GM12865 (cell line): ENCODE measurements at regions not wholly inside any gene's neighbourhood (a gene's known extent, or its start where the extent isn't known, plus 50 kb on each side); places are given as distances from the start of the nearest gene placed in this dataset.
A peak's percentile ranks its signal among the peaks of the same experiment; 100 is the strongest.

Experiments used
- DNase-seq: peaks from one replicate; pipeline ENCODE4 v3.0.0; 2010; ENCODE audit warnings: low read depth
- H3K4me3 ChIP-seq: 2 replicates; pipeline ENCODE4 v1.5.1; 2011; ENCODE audit warnings: mild to moderate bottlenecking, low read depth, low read length, control low read depth
- TF ChIP-seq, protein P1 (sequence below): IDR thresholded peaks from 2 replicates; pipeline ENCODE4 v1.5.1; 2011; ENCODE audit warnings: low read length, control low read depth, low read depth, inconsistent platforms; ENCODE audit not compliant: insufficient read depth; ENCODE audit errors: missing control alignments

DNA sequence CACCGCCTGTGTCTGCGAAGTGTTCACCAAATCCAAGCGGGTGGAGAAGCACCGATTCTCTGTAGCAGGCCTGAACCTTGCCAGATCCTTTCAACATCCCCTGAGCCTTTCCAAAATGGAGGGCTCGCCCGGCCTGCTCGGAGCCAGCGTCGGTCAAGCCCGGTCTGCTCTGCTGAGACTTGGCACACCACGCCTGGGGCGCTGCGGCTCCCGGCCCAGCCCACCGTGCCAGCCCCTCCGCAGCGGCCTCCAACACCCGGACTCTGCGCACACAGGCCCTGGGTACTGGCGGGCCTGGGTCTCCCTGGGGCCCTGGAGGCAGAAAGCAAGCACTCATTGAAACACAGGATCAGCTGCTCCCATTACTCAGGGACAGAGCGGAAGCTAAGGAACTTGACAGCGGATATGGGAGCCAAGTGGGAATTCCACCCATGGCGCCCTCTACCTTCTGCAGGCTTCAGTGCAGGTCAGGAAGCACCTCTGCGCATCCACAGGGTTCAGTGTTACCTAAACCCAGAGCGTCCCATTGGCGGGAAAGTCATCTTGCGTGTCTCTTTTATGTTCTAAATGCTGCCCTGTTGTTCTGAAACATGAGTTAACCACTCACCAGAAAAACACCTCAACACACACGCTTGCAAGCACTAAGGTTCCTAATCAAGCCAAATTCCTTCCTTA is 159.9 kb downstream of the ZBTB18 start:
- H3K4me3 ChIP-seq = no peak overlapping the region
- TF ChIP-seq, protein P1, sequence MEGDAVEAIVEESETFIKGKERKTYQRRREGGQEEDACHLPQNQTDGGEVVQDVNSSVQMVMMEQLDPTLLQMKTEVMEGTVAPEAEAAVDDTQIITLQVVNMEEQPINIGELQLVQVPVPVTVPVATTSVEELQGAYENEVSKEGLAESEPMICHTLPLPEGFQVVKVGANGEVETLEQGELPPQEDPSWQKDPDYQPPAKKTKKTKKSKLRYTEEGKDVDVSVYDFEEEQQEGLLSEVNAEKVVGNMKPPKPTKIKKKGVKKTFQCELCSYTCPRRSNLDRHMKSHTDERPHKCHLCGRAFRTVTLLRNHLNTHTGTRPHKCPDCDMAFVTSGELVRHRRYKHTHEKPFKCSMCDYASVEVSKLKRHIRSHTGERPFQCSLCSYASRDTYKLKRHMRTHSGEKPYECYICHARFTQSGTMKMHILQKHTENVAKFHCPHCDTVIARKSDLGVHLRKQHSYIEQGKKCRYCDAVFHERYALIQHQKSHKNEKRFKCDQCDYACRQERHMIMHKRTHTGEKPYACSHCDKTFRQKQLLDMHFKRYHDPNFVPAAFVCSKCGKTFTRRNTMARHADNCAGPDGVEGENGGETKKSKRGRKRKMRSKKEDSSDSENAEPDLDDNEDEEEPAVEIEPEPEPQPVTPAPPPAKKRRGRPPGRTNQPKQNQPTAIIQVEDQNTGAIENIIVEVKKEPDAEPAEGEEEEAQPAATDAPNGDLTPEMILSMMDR = peak; percentile 26
- no peak for DNase-seq

DNA sequence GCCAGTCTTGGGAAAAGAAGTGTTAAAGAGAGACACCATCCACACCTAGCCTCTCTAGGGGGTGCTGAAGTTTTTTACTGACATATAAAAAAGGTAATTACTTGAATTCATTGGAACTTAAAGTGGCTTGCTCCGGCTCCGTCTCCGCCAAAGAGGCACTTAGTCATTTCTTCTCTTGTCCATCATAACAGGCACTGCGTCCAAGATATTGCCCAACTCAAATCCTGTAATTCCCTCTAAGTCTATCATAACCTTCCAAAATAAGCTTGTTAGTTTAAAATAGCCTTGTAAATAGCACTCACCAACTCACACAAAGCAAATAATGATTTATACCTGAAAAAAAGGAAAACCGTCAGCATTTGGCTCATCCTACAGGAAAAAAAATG is 160.5 kb downstream of the ZBTB18 start:
- no peak for DNase-seq
- TF ChIP-seq, protein P1 = no peak
- no peak overlapping the region for H3K4me3 ChIP-seq

DNA sequence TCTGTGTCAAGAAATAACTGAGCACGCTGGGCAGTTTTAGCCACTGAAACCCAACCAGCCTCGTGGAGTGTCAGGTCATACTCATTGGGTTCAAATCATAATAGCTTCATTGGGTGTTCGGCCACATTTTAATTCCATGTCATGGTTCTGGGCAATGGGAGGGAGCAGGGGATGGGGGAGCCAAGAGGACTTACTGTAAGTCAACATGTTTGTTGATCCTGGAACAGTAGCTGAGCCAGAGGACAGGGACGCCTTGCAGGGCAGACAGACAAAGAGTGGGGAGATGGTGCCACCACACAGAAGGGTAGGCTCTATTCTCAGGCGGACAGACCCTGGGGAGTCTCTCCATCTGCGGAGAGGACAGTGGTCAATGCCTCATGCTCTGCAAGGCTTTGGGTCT is 161.1 kb downstream of the ZBTB18 start:
- H3K4me3 ChIP-seq = no peak overlapping the region
- no peak for DNase-seq
- TF ChIP-seq, protein P1 = no peak

DNA sequence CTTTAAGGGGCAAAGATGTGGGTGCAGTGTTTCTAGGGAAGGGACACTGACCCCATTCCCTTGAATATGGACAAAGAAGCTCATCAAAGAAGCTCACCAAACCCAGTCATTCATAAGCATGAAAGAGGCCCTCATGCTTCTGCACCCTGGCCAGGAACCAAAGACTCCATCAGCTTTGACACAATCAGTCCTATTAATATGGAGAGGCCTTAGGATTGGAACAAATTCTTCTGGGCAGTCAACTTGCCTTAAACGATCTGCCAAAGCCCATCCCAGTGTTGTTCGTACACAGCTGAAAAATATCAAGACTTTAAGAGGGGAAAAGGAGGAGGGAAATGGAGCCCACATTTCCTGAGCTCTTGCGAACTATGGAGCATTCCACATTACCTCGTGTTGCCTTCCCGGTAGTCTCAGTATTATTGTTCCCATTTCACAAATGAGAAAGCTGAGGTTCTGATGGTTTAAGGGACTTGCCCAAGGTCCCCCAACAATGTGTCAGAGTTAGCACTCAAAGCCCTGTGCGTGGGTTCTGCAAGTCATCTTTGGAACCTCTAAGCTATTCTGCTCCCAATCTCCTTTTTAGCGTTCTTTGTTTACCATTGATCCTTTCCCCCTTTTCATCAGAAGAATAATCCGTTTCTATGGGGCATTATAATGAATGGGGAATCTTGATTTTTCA is 161.9 kb downstream of the ZBTB18 start:
- TF ChIP-seq, protein P1 = no peak
- no peak for DNase-seq
- H3K4me3 ChIP-seq = no peak overlapping the region

DNA sequence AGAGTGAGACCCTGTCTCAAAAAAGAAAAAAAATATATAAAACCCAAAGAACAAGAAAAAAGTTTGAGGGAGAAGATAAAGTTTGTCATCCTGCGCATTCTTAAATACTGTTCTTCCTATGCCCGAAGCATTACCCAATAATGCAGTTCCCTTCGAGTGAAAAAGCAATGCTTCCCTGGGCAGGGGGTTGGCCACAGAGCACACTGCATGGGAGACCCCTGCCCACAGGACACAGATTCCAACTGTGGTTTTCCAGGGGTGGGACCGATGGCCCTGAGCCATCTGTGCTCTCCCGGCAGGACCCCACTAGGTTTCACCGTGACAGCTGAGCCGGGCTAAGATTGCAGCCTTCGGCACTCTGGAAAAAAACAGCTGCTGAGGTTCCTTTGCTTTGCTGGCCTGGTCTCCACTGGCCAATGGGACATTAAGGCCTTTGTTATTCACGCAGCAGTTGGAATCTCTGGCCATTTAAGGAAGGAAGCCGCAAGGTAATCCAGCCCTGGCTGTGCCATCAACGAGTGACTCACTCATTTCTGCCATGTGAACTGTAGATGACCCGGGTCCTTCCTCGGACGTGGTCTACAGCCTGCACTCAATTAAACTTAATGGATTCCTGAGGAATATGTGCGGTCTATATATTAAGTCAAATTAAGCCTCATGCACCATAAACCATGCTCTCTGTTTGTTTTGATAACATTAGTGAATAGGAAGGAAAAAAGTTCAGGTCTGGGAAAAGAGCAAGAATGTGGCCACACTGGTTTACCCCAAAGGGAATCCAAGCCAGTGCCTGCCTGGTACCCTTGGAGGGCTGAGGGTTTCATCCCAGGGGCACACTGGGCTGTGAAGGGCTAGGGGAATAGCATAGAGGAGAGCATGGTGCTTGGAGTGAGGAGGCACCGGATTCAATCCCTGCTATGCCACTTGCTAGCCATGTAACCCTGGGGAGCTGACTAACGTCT is 163.2 kb downstream of the ZBTB18 start:
- no peak for DNase-seq
- TF ChIP-seq, protein P1 = no peak
- H3K4me3 ChIP-seq = no peak overlapping the region

DNA sequence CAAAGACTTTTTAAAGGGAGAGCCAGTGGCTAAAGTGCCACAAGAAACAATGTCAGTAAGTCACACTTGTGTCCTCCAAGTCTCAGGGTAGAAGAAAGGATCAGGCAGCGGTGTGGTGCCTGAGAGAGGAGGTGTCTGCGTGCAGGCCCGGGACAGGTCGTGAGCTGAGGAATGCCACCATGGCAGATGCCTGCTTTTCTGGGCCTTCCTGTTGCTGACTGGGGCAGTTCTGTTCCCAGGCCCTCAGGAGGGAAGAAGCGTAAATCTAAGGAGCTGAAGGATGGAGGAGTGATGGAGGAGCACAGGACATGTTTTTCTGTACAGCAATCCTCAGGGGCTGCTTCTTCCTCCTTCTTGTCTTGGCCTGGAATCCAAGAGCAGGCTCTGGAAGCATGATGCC is 165.8 kb downstream of the ZBTB18 start:
- no peak overlapping the region for H3K4me3 ChIP-seq
- DNase-seq = no peak
- TF ChIP-seq, protein P1 = no peak
